ENCODE measurements at regions not wholly inside any gene's neighbourhood (a gene's known extent, or its start where the extent isn't known, plus 50 kb on each side); places are given as distances from the start of the nearest gene placed in this dataset.

GRCh38 chr1:34655206-34655874, 99.5 kb upstream of the GJB5 start:
- H3K27ac ChIP-seq (ENCODE audit: insufficient read depth, low read depth, low read length): no peak overlapping the region
- no peaks in the 10 kb centered on the region for H3K4me1 ChIP-seq (ENCODE audit: control insufficient read depth, extremely low read depth, insufficient read depth, low read length)
- DNase-seq (ENCODE audit: low read depth, low spot score) (no peak), FAIRE-seq (no peak)
- no peaks in the 10 kb centered on the region for H3K9me3 ChIP-seq (replicated peaks; ENCODE audit: control insufficient read depth, insufficient read depth, low read length)
- POLR2A ChIA-PET: no interaction called here
- TF ChIP-seq POLR2AphosphoS5 (IDR thresholded peaks at IDR 0.05; ENCODE audit: insufficient read depth, low read depth, low read length) (no peak), MYC (IDR thresholded peaks at IDR 0.05; ENCODE audit: low read depth, low read length) (no peak), EZH2 (IDR thresholded peaks at IDR 0.05; ENCODE audit: borderline replicate concordance, low read depth, low read length, severe bottlenecking) (no peak), JUN (IDR thresholded peaks at IDR 0.05; ENCODE audit: borderline replicate concordance, insufficient read depth, insufficient read length, low read depth) (no peak)
- TF ChIP-seq, protein P1, sequence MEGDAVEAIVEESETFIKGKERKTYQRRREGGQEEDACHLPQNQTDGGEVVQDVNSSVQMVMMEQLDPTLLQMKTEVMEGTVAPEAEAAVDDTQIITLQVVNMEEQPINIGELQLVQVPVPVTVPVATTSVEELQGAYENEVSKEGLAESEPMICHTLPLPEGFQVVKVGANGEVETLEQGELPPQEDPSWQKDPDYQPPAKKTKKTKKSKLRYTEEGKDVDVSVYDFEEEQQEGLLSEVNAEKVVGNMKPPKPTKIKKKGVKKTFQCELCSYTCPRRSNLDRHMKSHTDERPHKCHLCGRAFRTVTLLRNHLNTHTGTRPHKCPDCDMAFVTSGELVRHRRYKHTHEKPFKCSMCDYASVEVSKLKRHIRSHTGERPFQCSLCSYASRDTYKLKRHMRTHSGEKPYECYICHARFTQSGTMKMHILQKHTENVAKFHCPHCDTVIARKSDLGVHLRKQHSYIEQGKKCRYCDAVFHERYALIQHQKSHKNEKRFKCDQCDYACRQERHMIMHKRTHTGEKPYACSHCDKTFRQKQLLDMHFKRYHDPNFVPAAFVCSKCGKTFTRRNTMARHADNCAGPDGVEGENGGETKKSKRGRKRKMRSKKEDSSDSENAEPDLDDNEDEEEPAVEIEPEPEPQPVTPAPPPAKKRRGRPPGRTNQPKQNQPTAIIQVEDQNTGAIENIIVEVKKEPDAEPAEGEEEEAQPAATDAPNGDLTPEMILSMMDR (IDR thresholded peaks at IDR 0.05; ENCODE audit: extremely low read depth in 1 of 2, insufficient read depth in 1 of 2, low read depth in 1 of 2, low read length in 2 of 2): no peak
- no peaks in the 10 kb centered on the region for H4K20me1 ChIP-seq (replicated peaks; ENCODE audit: control insufficient read depth, extremely low read depth, insufficient read depth, low read length)
- CTCF ChIA-PET: no interaction called here
- H3K9me1 ChIP-seq (replicated peaks; ENCODE audit: control insufficient read depth, extremely low read depth, insufficient read depth, low read length): no peaks in the 10 kb centered on the region
- H3K9ac ChIP-seq (replicated peaks; ENCODE audit: extremely low read depth, insufficient read depth, low read length): no peak overlapping the region
- intact Hi-C loops (cut with micrococcal nuclease) (no loop called here), dilution Hi-C loops (cut with MboI; ENCODE audit: extremely low pct_ligation_motif_present, low sequenced_read_pairs) (no loop called here)
- no peak overlapping the region for H2AFZ ChIP-seq (ENCODE audit: low read depth, low read length)
- H3K36me3 ChIP-seq (ENCODE audit: control insufficient read depth in 2 of 2, extremely low read depth in 1 of 2, insufficient read depth in 2 of 2, low read length in 2 of 2): no peaks in the 10 kb centered on the region
- H3K27me3 ChIP-seq (ENCODE audit: control insufficient read depth in 2 of 2, insufficient read depth in 2 of 2, low read length in 2 of 2): no peaks in the 10 kb centered on the region
- H3K79me2 ChIP-seq (ENCODE audit: control insufficient read depth, insufficient read depth, low read length): no peaks in the 10 kb centered on the region
- no peak overlapping the region for H3K4me2 ChIP-seq (ENCODE audit: insufficient read depth, low read length)
- no TSS peak for BruUV-seq (replicated peaks)
- H3K4me3 ChIP-seq (replicated peaks in 1 of 3; ENCODE audit: insufficient read depth in 1 of 3, low read depth in 1 of 3, low read length in 3 of 3): no peak overlapping the region

GRCh38 chr1:34655875-34656240, 99.0 kb upstream of the GJB5 start:
- H3K9me1 ChIP-seq (replicated peaks; ENCODE audit: control insufficient read depth, extremely low read depth, insufficient read depth, low read length): no peaks in the 10 kb centered on the region
- intact Hi-C loops (cut with micrococcal nuclease) (no loop called here), dilution Hi-C loops (cut with MboI; ENCODE audit: extremely low pct_ligation_motif_present, low sequenced_read_pairs) (no loop called here)
- POLR2A ChIA-PET: no interaction called here
- FAIRE-seq (no peak), DNase-seq (ENCODE audit: low read depth, low spot score) (no peak)
- no peak overlapping the region for H3K27ac ChIP-seq (ENCODE audit: insufficient read depth, low read depth, low read length)
- no peak overlapping the region for H2AFZ ChIP-seq (ENCODE audit: low read depth, low read length)
- H3K27me3 ChIP-seq (ENCODE audit: control insufficient read depth in 2 of 2, insufficient read depth in 2 of 2, low read length in 2 of 2): no peaks in the 10 kb centered on the region
- H3K36me3 ChIP-seq (ENCODE audit: control insufficient read depth in 2 of 2, extremely low read depth in 1 of 2, insufficient read depth in 2 of 2, low read length in 2 of 2): no peaks in the 10 kb centered on the region
- H3K4me1 ChIP-seq (ENCODE audit: control insufficient read depth, extremely low read depth, insufficient read depth, low read length): no peaks in the 10 kb centered on the region
- no peak overlapping the region for H3K9ac ChIP-seq (replicated peaks; ENCODE audit: extremely low read depth, insufficient read depth, low read length)
- H3K9me3 ChIP-seq (replicated peaks; ENCODE audit: control insufficient read depth, insufficient read depth, low read length): no peaks in the 10 kb centered on the region
- BruUV-seq (replicated peaks): no TSS peak
- CTCF ChIA-PET: no interaction called here
- H3K4me2 ChIP-seq (ENCODE audit: insufficient read depth, low read length): no peak overlapping the region
- no peaks in the 10 kb centered on the region for H4K20me1 ChIP-seq (replicated peaks; ENCODE audit: control insufficient read depth, extremely low read depth, insufficient read depth, low read length)
- H3K79me2 ChIP-seq (ENCODE audit: control insufficient read depth, insufficient read depth, low read length): no peaks in the 10 kb centered on the region
- no peak overlapping the region for H3K4me3 ChIP-seq (replicated peaks in 1 of 3; ENCODE audit: insufficient read depth in 1 of 3, low read depth in 1 of 3, low read length in 3 of 3)
- TF ChIP-seq EZH2 (IDR thresholded peaks at IDR 0.05; ENCODE audit: borderline replicate concordance, low read depth, low read length, severe bottlenecking) (no peak), POLR2AphosphoS5 (IDR thresholded peaks at IDR 0.05; ENCODE audit: insufficient read depth, low read depth, low read length) (no peak), FOS (IDR thresholded peaks at IDR 0.05; ENCODE audit: borderline replicate concordance, insufficient read depth, low read length) (no peak), MYC (IDR thresholded peaks at IDR 0.05; ENCODE audit: low read depth, low read length) (no peak), JUN (IDR thresholded peaks at IDR 0.05; ENCODE audit: borderline replicate concordance, insufficient read depth, insufficient read length, low read depth) (no peak), GATA2 (IDR thresholded peaks at IDR 0.05; ENCODE audit: insufficient read depth, insufficient read length, low read depth, low read length) (no peak), POLR2A (IDR thresholded peaks at IDR 0.05; ENCODE audit: low read depth, low read length) (no peak)
- TF ChIP-seq, protein P1 (IDR thresholded peaks at IDR 0.05; ENCODE audit: extremely low read depth in 1 of 2, insufficient read depth in 1 of 2, low read depth in 1 of 2, low read length in 2 of 2): no peak
- TF ChIP-seq, protein P2, sequence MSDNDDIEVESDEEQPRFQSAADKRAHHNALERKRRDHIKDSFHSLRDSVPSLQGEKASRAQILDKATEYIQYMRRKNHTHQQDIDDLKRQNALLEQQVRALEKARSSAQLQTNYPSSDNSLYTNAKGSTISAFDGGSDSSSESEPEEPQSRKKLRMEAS (IDR thresholded peaks at IDR 0.05; ENCODE audit: insufficient read depth, insufficient read length): no peak

All from endothelial cell of umbilical vein (primary cell).